Fibroblast of upper back skin (primary cell): ENCODE measurements at regions not wholly inside any gene's neighbourhood (a gene's known extent, or its start where the extent isn't known, plus 50 kb on each side); places are given as distances from the start of the nearest gene placed in this dataset.
A peak's percentile ranks its signal among the peaks of the same experiment; 100 is the strongest.

Experiments used
- DNase-seq: peaks from one replicate; pipeline ENCODE4 v3.0.0-alpha.2; 2013

DNA sequence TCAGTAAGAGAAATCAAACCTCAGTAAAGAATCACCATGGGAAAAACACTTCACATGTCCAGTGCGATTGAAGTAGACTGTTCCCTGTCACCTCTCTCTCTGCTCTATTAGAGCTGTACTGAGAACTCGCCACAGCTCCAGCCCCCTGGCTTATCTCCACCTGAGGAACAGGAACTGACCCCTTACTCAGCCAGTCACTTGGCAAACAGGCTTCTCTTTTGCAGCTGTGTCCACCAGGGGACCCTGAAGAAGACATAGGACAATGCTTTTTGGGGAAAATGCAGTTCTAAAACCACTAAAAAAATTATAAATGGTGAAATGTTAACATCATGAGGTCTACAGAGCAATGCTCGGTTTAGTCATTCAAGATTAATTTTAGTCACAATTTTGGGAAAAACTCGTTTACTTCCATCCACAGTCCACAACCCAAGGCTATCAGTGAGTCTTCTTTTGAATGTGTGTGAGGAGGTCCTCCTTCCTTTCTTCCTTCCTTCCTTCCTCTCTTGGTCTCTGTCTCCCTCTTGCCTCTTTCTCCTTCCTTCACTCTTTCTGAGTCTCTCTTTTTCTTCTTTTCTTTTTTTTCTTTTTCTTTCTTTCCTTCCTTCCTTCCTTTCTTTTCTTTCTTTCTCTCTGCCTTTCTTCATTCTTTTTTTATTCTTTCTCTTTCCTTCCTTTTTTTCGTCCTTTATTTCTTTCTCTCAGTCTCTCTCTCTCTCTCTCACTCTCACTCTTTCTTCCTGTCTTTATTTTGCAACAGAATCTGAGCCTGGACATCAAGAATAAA, 1189.5 kb upstream of the TMEM132C start:
- DNase-seq: no peak

DNA sequence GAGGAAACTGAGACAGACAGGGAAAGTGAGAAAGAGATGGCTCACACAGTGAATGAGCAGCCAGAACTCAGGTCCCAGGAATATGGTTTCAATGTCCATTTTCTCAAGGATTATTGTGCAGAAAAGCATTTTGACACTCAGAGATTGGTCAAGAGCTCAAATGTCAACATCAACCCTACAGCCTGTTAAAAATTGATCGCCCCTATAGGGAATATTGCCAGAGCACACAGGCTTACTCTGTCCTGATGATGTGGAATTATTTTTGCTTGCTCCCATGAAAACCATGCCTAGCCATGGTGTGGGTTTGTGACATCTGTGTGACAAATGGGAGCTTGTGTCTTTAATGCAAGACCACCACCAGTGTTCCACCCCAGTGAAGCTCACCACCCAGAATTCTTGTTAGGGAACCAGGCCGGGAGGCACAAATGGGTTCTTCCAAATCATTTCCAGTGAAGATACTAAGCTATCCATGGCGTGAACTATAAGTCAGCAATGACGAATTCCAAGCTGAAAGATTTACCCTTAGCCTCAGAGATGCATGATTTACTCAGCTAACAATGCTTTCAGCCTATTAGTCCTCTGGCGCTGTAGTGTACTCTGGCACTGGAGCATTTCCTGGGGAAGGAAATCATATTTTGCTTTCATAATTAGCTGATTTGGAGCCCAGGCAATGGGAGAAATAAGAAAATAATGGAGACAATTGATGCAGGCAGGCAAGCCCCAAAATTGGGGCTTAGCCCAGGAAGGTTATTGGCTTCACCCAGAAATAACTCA, 1188.2 kb upstream of the TMEM132C start:
- DNase-seq: peak; percentile 7

DNA sequence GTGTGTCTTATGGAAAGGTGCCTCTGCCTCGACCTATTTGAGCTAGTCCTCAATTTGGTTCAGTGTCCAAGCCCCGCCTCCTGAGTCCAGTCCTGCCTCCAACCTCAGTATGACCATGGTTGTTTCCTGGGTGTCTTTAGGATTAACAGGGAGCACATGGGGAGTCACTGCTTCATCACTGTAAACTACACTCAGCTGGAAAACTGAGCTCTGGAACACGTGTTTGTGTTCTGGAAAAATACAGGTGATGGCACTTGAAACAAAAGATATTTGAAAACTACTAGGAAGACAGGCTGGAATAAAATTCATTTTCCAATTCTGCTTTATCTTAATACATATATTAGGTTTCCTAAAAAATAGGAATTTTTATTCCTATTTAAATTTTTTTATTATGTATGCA, 1187.3 kb upstream of the TMEM132C start:
- DNase-seq: no peak

DNA sequence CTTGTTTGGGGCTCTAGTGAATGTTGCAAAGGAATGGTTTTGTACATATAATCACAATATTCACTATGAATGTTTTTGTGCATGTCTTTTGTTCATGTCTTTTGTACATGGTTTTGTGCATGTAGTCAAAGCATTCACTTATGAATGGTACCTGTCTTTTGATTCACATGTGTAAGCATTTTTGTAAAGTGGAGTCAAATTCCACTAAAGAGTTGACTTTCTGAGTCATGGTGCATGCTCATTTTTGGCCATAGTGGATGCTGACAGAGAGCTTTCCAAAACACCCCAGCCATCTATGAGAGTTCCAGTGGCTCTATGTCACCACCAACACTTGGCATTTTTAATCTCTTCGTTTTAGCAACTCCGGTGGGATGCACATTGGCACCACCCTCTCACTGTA, 1185.9 kb upstream of the TMEM132C start:
- DNase-seq: no peak

DNA sequence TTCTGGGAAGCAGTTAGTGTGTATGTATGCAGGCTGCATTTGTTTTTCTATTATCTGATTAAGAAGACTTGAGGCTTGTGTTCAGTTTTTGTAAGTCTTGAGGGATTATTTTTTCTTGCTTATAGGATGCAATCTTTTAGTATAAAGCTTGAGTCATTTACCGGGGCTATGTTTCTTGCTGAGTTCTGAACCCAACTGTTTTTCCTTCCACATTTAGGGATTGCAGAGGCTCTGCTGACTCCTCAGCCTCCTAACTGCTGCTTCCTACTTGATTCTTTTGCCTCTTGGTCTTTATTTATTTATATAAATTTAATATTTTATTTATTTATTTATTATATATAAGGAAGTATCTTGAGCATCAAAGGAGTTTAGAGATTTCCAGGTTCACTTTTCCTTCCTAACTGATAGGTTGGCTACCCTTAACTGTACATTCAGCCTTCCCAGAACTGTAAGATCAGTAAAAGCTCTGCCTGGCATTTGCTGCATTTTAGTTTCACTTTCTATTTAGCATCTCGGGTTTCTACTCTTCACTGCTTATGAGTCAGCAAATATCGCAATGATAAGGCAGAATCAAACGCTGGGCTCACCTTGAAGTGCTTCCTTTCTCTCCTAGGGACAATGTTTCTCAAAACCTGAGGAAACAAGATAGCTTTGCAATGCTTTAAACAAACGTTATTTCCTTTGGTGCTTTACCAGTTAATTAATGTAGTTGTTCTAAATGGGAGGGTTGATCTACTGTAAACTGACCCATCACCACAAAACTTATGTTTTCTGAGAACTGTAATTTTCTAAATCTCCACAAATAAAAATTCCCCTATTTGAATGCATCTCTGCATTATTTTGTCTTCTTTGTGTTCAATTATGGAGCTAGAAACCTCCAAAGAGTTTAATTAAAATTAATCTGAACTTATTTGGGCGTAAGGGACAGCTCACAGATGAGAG, 1183.7 kb upstream of the TMEM132C start:
- DNase-seq: peak; percentile 83

DNA sequence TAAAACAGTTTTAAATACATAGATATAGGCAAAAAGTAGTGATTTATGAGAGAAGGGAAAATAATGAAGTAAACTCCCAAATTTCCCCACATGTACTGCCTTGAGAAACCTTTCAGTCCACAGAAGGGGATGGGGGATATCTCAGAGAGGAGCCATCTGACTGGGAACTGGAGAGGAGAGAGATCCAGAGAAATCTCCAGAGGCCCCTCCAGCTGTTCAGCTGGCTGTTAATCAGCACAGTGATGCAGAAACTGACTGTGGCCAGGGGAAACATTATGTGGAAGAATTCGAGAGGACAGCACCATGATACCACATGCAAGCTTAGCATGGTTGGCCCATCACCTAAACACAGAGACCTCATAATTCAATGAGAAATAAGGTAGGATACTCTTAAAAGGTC, 1165.9 kb upstream of the TMEM132C start:
- DNase-seq: no peak

DNA sequence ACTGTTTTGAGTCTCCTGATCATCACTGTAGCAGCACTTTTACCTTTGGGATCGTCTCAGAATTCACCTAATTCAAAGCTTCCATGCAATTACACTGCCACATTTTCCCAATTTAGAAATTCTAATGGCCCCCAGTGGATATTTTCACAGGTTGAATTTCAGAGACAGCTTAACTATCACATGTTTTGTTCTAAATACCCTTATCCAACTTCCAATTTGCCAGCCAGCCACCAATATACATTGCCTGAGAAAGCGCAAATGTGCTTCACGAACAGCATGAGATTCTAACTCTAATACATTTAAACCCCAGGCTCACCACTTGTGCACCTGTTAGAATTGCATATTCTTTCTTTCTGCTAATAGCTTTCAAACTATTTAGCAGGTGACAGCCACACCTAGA, 1160.9 kb upstream of the TMEM132C start:
- DNase-seq: no peak

DNA sequence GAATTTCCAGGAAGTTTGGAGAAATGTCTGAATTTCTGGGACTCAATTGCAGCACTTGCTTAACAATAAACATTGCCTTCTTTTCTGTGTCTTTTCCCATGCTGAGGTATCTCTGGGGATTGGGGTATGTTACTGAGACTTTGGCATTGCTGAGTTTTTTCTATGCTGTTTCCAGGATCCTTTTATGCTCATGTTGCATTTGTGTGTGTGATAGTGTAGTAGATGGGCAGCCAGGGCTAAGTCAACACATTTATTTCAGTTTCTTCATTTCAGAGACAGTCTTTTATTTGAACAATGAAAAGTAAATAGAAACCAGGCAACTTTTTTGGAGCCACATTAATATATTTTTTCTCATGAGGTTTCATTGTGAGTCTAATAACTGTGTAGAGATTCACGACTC, 1160.3 kb upstream of the TMEM132C start:
- no peak for DNase-seq

DNA sequence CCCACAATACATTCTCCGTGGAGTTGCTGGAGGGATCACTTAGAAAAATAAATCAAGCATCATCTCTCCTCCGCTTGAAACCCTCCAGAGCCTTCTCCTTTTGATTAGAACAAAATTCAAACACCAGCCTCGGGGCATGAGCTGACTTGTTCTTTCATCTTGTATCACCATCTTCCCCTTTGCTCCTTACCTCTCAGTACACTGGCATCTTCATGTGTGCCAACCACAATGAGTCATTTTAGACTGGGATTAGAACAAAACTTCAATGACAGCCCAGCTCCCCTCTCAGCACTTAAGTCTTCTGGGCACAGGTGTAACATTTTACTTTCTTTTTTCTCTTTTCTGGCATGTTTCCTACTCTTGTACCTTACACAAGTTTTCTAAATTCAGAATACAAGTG, 1159.2 kb upstream of the TMEM132C start:
- DNase-seq: no peak

DNA sequence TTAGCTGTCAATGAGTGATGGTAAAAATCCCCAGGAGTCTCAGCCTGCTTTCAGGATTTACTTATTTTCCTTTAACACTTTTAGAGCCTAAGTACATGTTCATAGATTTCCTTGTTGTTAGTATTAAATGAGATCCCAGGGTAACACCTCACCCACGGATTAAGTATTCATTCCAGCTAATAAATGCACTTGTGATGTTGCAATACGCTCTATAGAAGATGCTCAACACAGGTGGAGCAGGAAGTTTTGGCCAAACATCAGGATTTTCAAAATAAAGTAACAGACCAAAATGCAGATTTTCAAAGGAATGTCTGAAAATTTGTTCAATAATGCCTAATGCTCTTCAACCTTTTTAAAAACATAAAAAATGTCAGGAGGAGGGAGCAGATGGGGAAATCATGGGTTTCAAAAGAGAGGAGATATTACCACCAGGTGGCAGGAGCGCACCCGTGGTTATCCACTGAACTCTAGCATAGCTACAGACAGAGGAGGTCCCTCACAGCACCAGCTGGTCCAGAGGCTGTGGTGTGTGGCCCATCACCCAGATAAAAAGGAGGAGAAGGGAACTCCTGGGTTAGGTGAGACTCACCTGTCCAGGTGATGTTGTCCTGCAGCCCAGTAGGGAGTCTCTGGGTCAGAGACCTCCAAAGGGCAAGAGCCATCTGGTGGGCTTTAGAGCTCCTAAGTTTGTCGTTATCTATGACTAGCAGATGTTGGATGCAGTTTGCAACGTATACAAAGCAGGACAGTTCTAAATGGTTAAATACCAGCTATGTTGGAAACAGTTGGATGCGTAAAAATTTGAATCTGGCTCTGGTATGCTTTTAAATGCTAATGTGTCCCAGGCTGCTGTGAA, 1158.4 kb upstream of the TMEM132C start:
- peak; percentile 59 for DNase-seq

DNA sequence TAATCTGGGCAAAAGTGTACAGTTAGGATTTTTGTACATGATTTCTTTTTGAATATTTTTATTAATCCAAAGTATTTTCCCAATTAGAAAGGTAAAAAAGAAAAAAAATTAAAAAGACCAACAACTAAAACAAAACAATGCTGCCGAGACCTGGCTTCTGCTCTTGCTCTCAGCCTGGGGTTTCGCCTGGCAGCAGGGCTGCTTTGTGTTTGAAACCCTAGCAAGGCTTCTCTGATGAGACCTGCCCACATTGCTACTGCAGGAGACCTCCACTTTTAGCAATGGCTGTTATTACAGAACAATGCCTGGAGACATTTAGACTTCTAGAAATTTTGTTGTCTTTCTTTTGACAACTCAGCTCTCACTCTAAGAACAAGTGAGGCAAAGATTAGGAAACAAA, 1153.0 kb upstream of the TMEM132C start:
- DNase-seq: no peak

DNA sequence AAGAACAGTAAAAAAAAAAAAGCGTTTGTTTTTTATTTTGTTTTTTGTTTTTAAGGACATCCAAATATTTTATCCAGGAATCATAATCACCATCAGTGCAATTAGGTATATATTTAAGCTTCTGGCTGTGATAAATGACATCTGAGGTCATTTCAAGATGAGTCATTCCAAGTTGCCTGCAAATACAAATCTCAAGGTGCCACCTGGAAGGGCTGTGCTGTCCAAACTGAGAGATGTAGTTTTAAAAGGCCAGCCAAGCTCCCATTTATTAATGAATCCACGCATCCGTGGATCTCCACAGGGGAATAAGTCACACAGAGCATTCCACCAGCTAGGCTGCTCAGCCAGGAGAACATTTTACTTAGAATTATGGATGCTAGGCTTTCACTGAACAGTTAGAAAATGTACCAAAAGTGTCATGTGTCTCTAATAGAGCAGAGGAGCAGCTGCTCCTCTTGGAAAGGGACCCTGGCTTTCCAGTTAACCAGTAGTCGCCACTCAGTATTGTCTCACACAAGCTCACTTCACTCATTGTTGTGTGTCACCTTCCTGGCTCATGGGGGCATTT, 1151.4 kb upstream of the TMEM132C start:
- no peak for DNase-seq

DNA sequence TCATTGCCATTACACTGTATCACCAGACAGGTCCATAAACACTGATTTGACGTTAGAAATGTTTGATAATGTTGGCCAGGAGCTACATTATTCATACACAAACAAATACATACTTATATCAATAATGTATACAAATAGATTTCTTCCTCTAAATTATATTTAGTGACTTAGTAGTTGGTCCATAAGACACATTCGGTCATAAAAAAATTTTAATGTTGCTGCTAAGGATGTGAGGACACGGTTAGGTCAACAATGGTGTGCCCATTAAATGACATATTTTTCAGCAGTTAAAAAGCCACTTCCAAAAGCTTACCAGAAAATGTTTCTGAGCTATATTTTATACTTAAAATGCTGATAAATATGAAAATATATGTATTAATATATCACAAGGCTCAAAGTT, 1148.7 kb upstream of the TMEM132C start:
- no peak for DNase-seq

DNA sequence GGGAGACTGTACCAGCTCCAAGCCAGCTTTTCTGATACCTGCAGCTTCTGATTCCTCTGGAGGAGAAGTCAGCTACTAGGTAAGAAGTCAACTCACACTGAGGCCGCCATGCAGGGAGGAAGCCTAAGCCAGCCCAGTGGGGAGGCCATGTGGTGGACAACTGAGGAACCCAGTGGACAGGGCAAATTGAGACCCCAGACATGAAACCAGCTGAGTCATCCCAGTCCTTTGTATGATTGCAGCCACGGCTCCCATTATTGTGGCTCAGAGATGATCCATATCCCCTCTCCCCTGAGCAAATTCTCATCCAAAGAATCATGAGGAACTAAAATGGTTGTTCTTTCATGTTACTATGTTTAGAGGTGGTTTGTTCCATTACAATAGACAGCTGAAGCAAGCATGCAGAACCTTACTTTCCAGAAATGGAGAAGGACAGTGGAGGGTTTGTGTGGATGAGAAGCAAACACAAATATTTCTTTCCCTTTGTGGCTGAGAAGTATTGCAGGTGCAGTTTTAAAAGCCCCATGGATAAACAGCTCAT, 1147.3 kb upstream of the TMEM132C start:
- DNase-seq: no peak

DNA sequence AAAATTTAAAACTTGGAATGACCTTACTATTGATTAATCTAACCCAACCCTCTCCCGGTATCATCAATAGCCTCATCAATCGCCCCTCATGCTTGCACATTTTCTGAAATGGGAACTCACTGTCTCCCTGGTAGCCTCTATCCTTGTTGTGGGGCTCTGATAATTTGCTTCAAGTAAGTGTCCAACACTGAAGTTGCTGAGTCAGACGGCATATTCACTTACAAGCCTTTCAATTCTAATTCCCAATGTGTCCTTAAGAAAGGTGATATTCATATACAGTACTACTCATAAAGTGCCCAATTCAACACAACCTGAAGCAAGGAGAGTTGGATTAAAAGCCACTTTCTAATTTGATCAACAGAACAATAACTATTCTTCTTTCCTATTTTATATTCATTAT, 1146.1 kb upstream of the TMEM132C start:
- no peak for DNase-seq

DNA sequence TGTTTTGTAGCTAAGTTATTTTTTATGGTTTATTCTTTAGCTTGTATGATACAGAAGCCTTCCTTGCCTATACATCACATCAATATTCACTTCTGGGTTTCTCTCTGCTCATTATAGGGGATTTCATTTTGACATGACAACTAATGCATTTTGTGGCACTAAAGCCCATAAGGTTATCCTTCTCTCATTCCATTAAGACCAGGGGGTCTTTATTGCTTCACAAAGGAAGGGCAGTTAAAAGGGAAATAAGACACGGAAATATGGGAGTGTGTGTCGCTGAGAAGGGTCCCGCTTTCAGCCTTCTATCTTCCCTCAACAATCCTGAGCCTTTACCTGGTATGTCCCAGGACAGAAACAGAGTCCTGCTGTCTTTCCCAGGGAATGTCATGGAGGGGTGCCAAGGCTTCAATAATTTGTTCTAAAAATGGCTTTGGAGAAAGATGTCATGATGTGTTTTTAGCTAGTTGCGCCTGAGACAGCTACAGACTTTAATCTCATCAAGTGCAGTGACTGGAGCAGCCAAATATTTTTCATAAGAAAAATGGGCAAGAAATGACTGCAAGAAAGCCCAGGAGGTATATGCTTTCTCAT, 1145.4 kb upstream of the TMEM132C start:
- DNase-seq: no peak

DNA sequence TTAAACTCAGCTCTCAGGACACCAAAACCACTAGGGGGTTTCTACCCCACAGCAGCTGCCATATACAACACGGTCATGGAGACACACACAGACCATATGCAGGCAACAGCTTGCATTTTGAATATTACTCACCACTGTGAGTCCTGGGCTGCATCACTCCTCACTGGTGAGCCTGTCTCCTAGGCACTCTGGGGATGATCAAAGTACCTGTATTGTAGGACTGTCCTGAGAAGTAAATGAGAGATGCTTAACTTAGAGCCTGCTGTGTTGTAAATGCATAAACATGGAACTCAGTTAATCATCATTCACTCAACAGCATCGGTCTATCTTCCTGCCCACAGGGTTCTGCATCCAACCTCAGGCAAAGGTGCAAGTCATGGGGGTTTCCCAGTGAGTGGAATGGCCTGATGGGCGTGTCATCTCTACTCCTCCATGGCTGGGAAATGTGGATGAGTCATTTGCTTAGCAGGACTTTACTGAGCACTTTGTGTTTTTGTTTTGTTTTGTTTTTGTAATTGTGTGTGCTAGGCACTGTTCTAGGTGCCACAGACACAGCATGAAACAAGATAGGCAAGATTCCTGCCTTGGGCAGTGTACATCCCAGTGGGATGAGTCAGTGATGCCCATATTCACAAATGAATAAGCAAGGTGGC, 1141.2 kb upstream of the TMEM132C start:
- peak; percentile 42 for DNase-seq

DNA sequence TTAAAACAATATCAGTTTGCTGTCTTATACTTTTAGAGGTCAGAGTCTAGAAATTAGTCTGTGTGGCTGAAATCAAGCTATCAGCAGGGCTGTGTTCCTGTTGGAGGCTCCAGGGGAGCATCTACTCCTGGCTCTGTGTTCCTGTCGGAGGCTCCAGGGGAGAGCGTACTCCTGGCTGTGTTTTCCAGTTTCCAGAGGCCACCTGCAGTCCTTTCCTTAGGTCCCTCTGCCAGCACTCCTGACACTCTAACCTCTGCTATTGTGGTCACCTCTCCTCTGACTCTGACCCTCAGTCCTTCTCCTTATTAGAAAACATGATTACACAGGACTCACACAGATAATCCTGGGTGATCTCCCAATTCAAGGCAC, 1140.7 kb upstream of the TMEM132C start:
- DNase-seq: no peak

DNA sequence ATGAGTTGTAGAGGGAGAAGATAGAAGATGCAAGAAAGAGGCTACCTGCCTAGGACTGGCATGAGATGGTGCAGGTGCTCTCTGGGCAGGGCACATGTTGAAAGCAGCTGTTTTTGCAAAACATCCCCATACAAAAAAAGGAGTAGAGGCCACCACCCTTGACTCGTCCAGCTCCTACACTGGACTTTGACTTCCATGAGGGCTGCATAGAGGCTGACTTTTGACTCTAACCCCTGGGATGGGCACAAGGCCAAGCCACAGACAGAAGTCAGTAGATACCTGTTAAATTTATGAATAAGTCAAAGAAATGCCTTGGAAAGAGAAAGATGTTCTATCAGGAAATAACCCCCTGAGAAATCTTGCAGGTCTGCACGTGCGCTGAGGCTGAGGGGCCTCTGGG, 1139.1 kb upstream of the TMEM132C start:
- DNase-seq: no peak

DNA sequence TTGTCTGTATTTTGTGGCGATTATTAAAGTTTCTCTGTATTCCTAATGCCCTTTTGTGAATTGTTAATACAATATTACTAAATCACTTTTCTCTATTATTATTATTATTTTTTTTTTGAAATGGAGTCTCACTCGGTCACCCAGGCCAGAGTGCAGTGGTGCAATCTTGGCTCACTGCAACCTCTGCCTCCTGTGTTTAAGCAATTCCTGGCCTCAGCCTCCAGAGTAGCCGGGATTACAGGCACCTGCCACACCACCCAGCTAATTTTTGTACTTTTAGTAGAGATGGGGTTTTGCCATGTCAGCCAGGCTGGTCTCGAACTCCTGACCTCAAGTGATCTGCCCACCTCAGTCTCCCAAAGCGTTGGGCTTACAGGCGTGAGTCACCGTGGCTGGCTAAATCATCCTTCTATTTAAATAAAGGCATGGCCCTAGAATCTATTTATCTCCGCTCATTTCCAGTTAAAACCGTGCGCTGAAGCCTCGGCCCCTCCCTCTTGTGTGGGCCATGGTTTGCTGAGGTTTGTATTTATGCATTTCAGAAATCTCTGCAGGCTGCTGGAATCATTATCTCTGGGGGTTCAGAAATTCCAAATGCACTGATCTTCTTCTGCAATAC, 1136.4 kb upstream of the TMEM132C start:
- no peak for DNase-seq
